Left ventricle myocardium inferior (tissue), 1 donor: ENCODE measurements at regions not wholly inside any gene's neighbourhood (a gene's known extent, or its start where the extent isn't known, plus 50 kb on each side); places are given as distances from the start of the nearest gene placed in this dataset.

Experiments
- DNase-seq: peaks from one replicate; pipeline ENCODE4 v3.0.0-alpha.2; 2020
- H3K27ac ChIP-seq: fragments of 200-600 bp; replicated peaks from 2 replicates; pipeline ENCODE4 v1.8.0; 2021
- H3K27me3 ChIP-seq: fragments of 200-600 bp; 2 replicates; pipeline ENCODE4 v1.8.0; 2021; ENCODE audit warnings: low read depth
- H3K36me3 ChIP-seq: fragments of 200-600 bp; 2 replicates; pipeline ENCODE4 v1.8.0; 2021
- H3K4me1 ChIP-seq: fragments of 200-600 bp; 2 replicates; pipeline ENCODE4 v1.8.0; 2021
- H3K4me3 ChIP-seq: fragments of 200-600 bp; 2 replicates; pipeline ENCODE4 v1.8.0; 2021; ENCODE audit warnings: mild to moderate bottlenecking, moderate library complexity
- H3K9me3 ChIP-seq: fragments of 200-600 bp; replicated peaks from 2 replicates; pipeline ENCODE4 v1.8.0; 2021
- intact Hi-C: fragments of 100-400 bp; cut with micrococcal nuclease; formaldehyde crosslinking; loops from one replicate; pipeline ENCODE4 v1.11.0; 2022
- TF ChIP-seq, protein P1 (sequence below): fragments of 200-600 bp; IDR thresholded peaks from 2 replicates; pipeline ENCODE4 v1.8.0; 2021; ENCODE audit warnings: antibody characterized with exemption, mild to moderate bottlenecking, borderline replicate concordance
- donor health status: DM: no; HTN: yes; CAD: no; lungs with severe emphysema.

DNA sequence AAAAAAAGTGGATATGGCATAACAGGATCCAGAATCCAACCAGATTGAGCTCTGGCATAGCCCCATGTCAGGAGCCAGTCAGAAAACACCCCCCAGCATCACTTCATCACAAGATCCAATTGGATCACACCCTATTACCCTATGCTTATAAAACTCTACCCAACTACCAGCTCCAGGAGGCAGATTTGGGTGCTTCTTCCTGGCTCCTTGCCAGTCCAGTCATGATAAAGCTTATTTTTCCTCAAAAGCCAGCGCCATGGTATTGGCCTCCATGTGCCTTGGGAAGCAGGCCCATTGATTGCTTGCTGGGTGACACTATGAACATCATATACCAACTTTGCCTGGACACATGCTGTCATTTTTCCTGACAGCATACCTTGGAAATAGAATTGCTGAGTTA, 281.4 kb upstream of the MKLN1 start:
- Histone ChIP-seq H3K27ac (no peak overlapping the region), H3K4me1 (peaks cover 53% of the 10 kb centered on the region), H3K27me3 (no peaks in the 10 kb centered on the region), H3K36me3 (peaks cover 14% of the 10 kb centered on the region), H3K9me3 (peaks cover 8% of the 10 kb centered on the region), H3K4me3 (no peak overlapping the region)
- TF ChIP-seq, protein P1, sequence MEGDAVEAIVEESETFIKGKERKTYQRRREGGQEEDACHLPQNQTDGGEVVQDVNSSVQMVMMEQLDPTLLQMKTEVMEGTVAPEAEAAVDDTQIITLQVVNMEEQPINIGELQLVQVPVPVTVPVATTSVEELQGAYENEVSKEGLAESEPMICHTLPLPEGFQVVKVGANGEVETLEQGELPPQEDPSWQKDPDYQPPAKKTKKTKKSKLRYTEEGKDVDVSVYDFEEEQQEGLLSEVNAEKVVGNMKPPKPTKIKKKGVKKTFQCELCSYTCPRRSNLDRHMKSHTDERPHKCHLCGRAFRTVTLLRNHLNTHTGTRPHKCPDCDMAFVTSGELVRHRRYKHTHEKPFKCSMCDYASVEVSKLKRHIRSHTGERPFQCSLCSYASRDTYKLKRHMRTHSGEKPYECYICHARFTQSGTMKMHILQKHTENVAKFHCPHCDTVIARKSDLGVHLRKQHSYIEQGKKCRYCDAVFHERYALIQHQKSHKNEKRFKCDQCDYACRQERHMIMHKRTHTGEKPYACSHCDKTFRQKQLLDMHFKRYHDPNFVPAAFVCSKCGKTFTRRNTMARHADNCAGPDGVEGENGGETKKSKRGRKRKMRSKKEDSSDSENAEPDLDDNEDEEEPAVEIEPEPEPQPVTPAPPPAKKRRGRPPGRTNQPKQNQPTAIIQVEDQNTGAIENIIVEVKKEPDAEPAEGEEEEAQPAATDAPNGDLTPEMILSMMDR = no peak
- intact Hi-C loops = loop anchor here (10.0 kb wide), 1 partner anchor 151 kb away; no protein-coding TSS in a partner anchor
- DNase-seq = no peak

DNA sequence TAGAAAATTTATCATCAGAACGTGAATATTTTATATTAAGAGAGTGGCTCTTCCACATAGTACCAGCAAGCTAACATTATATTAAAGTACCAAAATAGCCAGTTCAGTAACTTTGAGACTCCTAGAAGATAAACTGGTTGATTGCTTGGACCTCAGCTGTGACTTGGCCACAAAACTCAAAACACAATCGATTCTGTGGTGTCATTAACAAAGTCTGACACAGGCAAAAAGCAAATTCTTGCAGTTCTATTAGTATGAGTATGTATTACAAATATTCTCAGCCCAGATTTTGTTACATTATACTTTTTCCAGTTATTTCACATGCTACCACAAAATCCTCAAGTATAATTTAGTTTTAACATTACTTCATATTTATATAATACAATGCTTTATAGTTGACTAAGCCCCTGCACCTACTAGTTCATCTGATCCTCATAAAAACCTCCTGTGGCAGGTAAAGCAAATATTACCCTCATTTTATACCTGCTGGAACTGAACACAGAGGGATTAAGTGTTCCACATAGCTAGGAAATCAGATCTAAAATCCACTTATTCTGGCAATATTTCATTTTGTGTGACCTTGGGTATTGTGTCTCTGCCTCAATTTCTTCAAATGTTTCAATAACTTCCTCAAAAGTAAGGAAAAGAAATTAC, 279.9 kb upstream of the MKLN1 start:
- intact Hi-C loops = loop anchor here (10.0 kb wide), 1 partner anchor 153 kb away; no protein-coding TSS in a partner anchor
- no peak overlapping the region for H3K27ac ChIP-seq
- TF ChIP-seq, protein P1 = no peak
- H3K4me1 ChIP-seq = peaks cover 63% of the 10 kb centered on the region
- DNase-seq = no peak
- H3K36me3 ChIP-seq = peaks cover 26% of the 10 kb centered on the region
- no peaks in the 10 kb centered on the region for H3K27me3 ChIP-seq
- H3K9me3 ChIP-seq = peaks cover 8% of the 10 kb centered on the region
- no peak overlapping the region for H3K4me3 ChIP-seq

DNA sequence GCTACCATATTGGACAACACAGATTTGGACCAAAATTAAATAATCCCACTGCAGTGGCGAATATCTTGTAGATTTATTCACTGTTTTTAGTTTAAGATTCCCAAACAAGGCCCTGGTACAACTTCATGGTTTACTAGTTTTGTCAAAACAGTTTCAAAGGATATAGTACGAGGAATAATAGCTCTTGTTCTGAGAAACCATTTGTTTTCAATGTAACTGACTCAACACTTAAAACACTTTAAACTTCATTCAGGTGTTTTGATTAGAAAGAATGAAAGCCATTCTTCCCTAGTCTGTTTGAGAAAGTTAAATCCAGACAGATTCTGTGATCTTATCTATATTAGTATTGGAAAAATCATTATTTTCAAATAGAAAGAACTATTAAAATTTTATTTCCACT, 276.4 kb upstream of the MKLN1 start:
- Histone ChIP-seq H3K27ac (no peak overlapping the region), H3K9me3 (no peaks in the 10 kb centered on the region), H3K4me3 (no peak overlapping the region), H3K36me3 (peaks cover 26% of the 10 kb centered on the region), H3K4me1 (peaks cover 88% of the 10 kb centered on the region), H3K27me3 (no peaks in the 10 kb centered on the region)
- intact Hi-C loops = no loop called here
- no peak for DNase-seq
- TF ChIP-seq, protein P1 = no peak

DNA sequence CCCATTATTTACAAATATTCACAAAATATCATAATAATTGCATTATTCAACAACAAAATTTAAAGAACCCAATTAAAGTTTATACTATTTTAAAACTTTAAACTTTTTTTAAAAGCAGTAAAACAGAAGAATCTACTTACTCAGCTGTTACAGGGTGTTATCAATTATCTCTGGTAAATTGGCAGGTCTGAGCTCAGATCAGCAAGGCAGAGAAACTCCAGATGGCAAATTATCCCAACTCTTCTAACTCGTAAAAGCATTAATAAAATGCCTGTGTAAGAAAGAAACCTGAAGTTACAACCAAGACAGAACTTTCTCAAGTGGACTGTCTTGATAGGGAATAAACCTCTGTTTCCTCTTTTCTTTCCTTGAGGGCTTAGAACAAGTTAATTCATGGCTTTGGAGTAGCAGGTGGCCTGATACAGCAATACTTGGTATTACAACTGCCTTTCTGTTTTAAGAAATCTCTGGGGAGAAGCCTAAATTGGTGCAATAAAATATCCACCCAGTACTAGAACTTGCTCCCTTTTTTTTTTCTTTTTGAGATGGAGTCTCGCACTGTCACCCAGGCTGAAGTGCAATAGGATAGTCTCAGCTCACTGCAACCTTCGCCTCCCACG, 275.3 kb upstream of the MKLN1 start:
- no peak overlapping the region for H3K4me3 ChIP-seq
- H3K27ac ChIP-seq = no peak overlapping the region
- TF ChIP-seq, protein P1 = no peak
- H3K27me3 ChIP-seq = no peaks in the 10 kb centered on the region
- DNase-seq = no peak
- peaks cover 97% of the 10 kb centered on the region for H3K4me1 ChIP-seq
- peaks cover 26% of the 10 kb centered on the region for H3K36me3 ChIP-seq
- intact Hi-C loops = no loop called here
- H3K9me3 ChIP-seq = no peaks in the 10 kb centered on the region

DNA sequence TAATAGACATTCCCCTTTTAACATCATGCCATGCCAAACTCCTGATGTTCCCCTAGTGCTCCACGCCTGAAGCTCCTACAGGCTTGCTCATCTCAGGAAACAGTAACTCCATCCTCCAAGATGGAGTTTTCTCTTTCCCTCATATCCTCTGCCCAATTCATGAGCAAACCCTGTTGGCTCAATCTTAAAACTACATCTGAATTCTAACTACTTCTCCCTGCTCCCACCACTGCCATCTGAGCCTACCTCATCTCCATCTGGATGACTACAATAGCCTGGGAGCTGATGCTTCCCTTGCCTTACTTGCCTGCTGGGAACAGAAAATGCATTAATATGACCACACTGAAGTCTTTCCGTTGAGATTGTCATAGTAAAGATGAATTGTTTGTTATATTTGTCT, 271.7 kb upstream of the MKLN1 start:
- H3K27ac ChIP-seq = no peak overlapping the region
- no peak for DNase-seq
- no peaks in the 10 kb centered on the region for H3K9me3 ChIP-seq
- no peaks in the 10 kb centered on the region for H3K27me3 ChIP-seq
- peaks cover 82% of the 10 kb centered on the region for H3K4me1 ChIP-seq
- intact Hi-C loops = no loop called here
- TF ChIP-seq, protein P1 = no peak
- no peak overlapping the region for H3K4me3 ChIP-seq
- H3K36me3 ChIP-seq = peaks cover 17% of the 10 kb centered on the region
